ENCODE measurements at regions not wholly inside any gene's neighbourhood (a gene's known extent, or its start where the extent isn't known, plus 50 kb on each side); places are given as distances from the start of the nearest gene placed in this dataset.

GRCh38 chr22:49136041-49136815 is 691.4 kb downstream of the BRD1 start:
- DNase-seq (ENCODE audit: low read depth): no peak

GRCh38 chr22:49134076-49134475 is 693.6 kb downstream of the BRD1 start:
- DNase-seq (ENCODE audit: low read depth): no peak

- DNase-seq (ENCODE audit: low read depth): no peak
Observed at GRCh38 chr22:49133541-49133940, 694.1 kb downstream of the BRD1 start.

- no peak for DNase-seq (ENCODE audit: low read depth)
Observed at GRCh38 chr22:49132009-49132408, 695.7 kb downstream of the BRD1 start.

- DNase-seq (ENCODE audit: low read depth): no peak
Observed at GRCh38 chr22:49129736-49130135, 697.9 kb downstream of the BRD1 start.

GRCh38 chr22:49128874-49129273 is 698.8 kb downstream of the BRD1 start:
- no peak for DNase-seq (ENCODE audit: low read depth)

GRCh38 chr22:49124608-49125007 is 703.1 kb downstream of the BRD1 start:
- no peak for DNase-seq (ENCODE audit: low read depth)

- DNase-seq (ENCODE audit: low read depth): no peak
Observed at GRCh38 chr22:49123621-49124192, 704.0 kb downstream of the BRD1 start.

GRCh38 chr22:49119551-49119952 is 708.1 kb downstream of the BRD1 start:
- no peak for DNase-seq (ENCODE audit: low read depth)

- DNase-seq (ENCODE audit: low read depth): no peak
Observed at GRCh38 chr22:49118065-49118464, 709.6 kb downstream of the BRD1 start.

- no peak for DNase-seq (ENCODE audit: low read depth)
Observed at GRCh38 chr22:49117486-49117885, 710.2 kb downstream of the BRD1 start.

- DNase-seq (ENCODE audit: low read depth): no peak
Observed at GRCh38 chr22:49116486-49117120, 711.1 kb downstream of the BRD1 start.

- DNase-seq (ENCODE audit: low read depth): no peak
Observed at GRCh38 chr22:49116021-49116420, 711.7 kb downstream of the BRD1 start.

GRCh38 chr22:49115197-49115596 is 712.5 kb downstream of the BRD1 start:
- DNase-seq (ENCODE audit: low read depth): no peak

- DNase-seq (ENCODE audit: low read depth): no peak
Observed at GRCh38 chr22:49113758-49114157, 713.9 kb downstream of the BRD1 start.

- no peak for DNase-seq (ENCODE audit: low read depth)
Observed at GRCh38 chr22:49112661-49113626, 714.7 kb downstream of the BRD1 start.

- no peak for DNase-seq (ENCODE audit: low read depth)
Observed at GRCh38 chr22:49112176-49112575, 715.5 kb downstream of the BRD1 start.

GRCh38 chr22:49111085-49111484 is 716.6 kb downstream of the BRD1 start:
- DNase-seq (ENCODE audit: low read depth): no peak

- no peak for DNase-seq (ENCODE audit: low read depth)
Observed at GRCh38 chr22:49108636-49109315, 718.9 kb downstream of the BRD1 start.

- DNase-seq (ENCODE audit: low read depth): no peak
Observed at GRCh38 chr22:49107961-49108530, 719.6 kb downstream of the BRD1 start.

GRCh38 chr22:49107561-49107960 is 720.1 kb downstream of the BRD1 start:
- DNase-seq (ENCODE audit: low read depth): no peak
